D721Med (cell line): ENCODE measurements at regions not wholly inside any gene's neighbourhood (a gene's known extent, or its start where the extent isn't known, plus 50 kb on each side); places are given as distances from the start of the nearest gene placed in this dataset.

ENCODE experiments used
- DNase-seq: peaks from one replicate; pipeline ENCODE4 v3.0.0; 2011; ENCODE audit warnings: low spot score; ENCODE audit not compliant: insufficient read length
- FAIRE-seq: peaks from 2 replicates; lab custom pipeline; 2011; peaks lifted over from hg19 to GRCh38; lab: Jason Lieb, UNC
- CTCF ChIP-seq: IDR thresholded peaks from 2 replicates; pipeline ENCODE4 v1.5.1; 2012; ENCODE audit warnings: mild to moderate bottlenecking, control low read depth; ENCODE audit not compliant: insufficient read depth; ENCODE audit errors: missing control alignments

- TF ChIP-seq CTCF: no peak
- no peak for FAIRE-seq
- DNase-seq: no peak
These were observed 162.4 kb downstream of the SCG2 start for GRCh38 chr2:223439786-223440185.

- no peak for FAIRE-seq
- DNase-seq: no peak
- TF ChIP-seq CTCF: no peak
These were observed 159.3 kb downstream of the SCG2 start for GRCh38 chr2:223442847-223443246.

GRCh38 chr2:223450246-223450645, 151.9 kb downstream of the SCG2 start:
- DNase-seq: no peak
- no peak for TF ChIP-seq CTCF
- FAIRE-seq: no peak

- TF ChIP-seq CTCF: no peak
- FAIRE-seq (no peak), DNase-seq (no peak)
These were observed 144.9 kb downstream of the SCG2 start for GRCh38 chr2:223457301-223457700.

- no peak for FAIRE-seq
- TF ChIP-seq CTCF: peak; percentile 42
- no peak for DNase-seq
These were observed 142.7 kb downstream of the SCG2 start for GRCh38 chr2:223459328-223459939.

GRCh38 chr2:223460209-223460608, 142.0 kb downstream of the SCG2 start:
- FAIRE-seq (no peak), DNase-seq (no peak)
- no peak for TF ChIP-seq CTCF

- FAIRE-seq: no peak
- TF ChIP-seq CTCF: no peak
- DNase-seq: no peak
These were observed 141.4 kb downstream of the SCG2 start for GRCh38 chr2:223460774-223461211.
